Endothelial cell of umbilical vein (primary cell): ENCODE measurements at regions not wholly inside any gene's neighbourhood (a gene's known extent, or its start where the extent isn't known, plus 50 kb on each side); places are given as distances from the start of the nearest gene placed in this dataset.

Source experiments
- BruUV-seq: library from RNA; stranded (reverse); fragments of 400-500 nt; replicated peaks from 2 replicates; lab custom pipeline; 2021; lab: Mats Ljungman, UMichigan
- CTCF ChIA-PET: fragments of 300-600, 350-600 bp; sonication (Branson Sonifier 250); formaldehyde crosslinking; loops from one replicate; lab custom pipeline; 2021; ENCODE audit warnings: antibody characterized with exemption, inconsistent platforms; lab: Charles Lee
- POLR2A ChIA-PET: fragments of 300-600, 350-600 bp; sonication (Branson Sonifier 250); formaldehyde crosslinking; loops from one replicate; lab custom pipeline; 2021; ENCODE audit warnings: antibody characterized with exemption, inconsistent platforms; lab: Charles Lee
- DNase-seq: peaks from one replicate; pipeline ENCODE4 v3.0.0-alpha.2; 2011; ENCODE audit warnings: low read depth, low spot score
- FAIRE-seq: peaks from 2 replicates; lab custom pipeline; 2011; peaks lifted over from hg19 to GRCh38; lab: Jason Lieb, UNC
- H2AFZ ChIP-seq: 2 replicates; pipeline ENCODE4 v1.6.0; 2012; ENCODE audit warnings: low read depth, low read length, control low read depth, inconsistent platforms
- H3K27ac ChIP-seq: 2 replicates; pipeline ENCODE4 v1.5.1; 2011; ENCODE audit warnings: low read depth, mild to moderate bottlenecking, control low read depth, low read length, moderate library complexity; ENCODE audit not compliant: insufficient read depth
- H3K27me3 ChIP-seq, 2 experiments: 2 replicates each; pipeline versions ENCODE4 v1.6.0 to v1.6.1; 2011; ENCODE audit warnings: low read length in 2 of 2, mixed read lengths in 1 of 2; ENCODE audit not compliant: control insufficient read depth in 2 of 2, insufficient read depth in 2 of 2
- H3K36me3 ChIP-seq, 2 experiments: 2 replicates in 1 of 2; 3 replicates in 1 of 2; pipeline ENCODE4 v1.5.1; 2011; ENCODE audit warnings: low read length in 2 of 2, mild to moderate bottlenecking in 1 of 2, moderate library complexity in 1 of 2; ENCODE audit not compliant: control insufficient read depth in 2 of 2, insufficient read depth in 2 of 2; ENCODE audit errors: extremely low read depth in 1 of 2
- H3K4me1 ChIP-seq: 3 replicates; pipeline ENCODE4 v1.5.1; 2011; ENCODE audit warnings: mild to moderate bottlenecking, low read length; ENCODE audit not compliant: control insufficient read depth, insufficient read depth; ENCODE audit errors: extremely low read depth
- H3K4me2 ChIP-seq: 2 replicates; pipeline ENCODE4 v1.6.1; 2011; ENCODE audit warnings: low read length, control low read depth, mixed read lengths; ENCODE audit not compliant: insufficient read depth
- H3K4me3 ChIP-seq, 3 experiments: fragments of 200-600 bp in 1 of 3; sonication (generic), shearing (Covaris generic) in 1 of 3; replicated peaks in 1 of 3; 2 replicates each; pipeline ENCODE4 v1.5.1; 2011 to 2016; ENCODE audit warnings: control low read depth in 3 of 3, low read length in 3 of 3, mild to moderate bottlenecking in 2 of 3, inconsistent platforms in 1 of 3, low read depth in 1 of 3, moderate library complexity in 1 of 3; ENCODE audit not compliant: insufficient read depth in 1 of 3
- H3K79me2 ChIP-seq: 2 replicates; pipeline ENCODE4 v1.6.0; 2012; ENCODE audit warnings: low read length, inconsistent platforms; ENCODE audit not compliant: control insufficient read depth, insufficient read depth
- H3K9ac ChIP-seq: replicated peaks from 2 replicates; pipeline ENCODE3; 2011; ENCODE audit warnings: low read length, control low read depth; ENCODE audit not compliant: insufficient read depth; ENCODE audit errors: extremely low read depth
- H3K9me1 ChIP-seq: replicated peaks from 3 replicates; pipeline ENCODE4 v1.6.0; 2011; ENCODE audit warnings: mild to moderate bottlenecking, low read length; ENCODE audit not compliant: control insufficient read depth, insufficient read depth; ENCODE audit errors: extremely low read depth
- H3K9me3 ChIP-seq: replicated peaks from 2 replicates; pipeline ENCODE4 v1.5.1; 2012; ENCODE audit warnings: low read length, inconsistent platforms; ENCODE audit not compliant: control insufficient read depth, insufficient read depth
- H4K20me1 ChIP-seq: replicated peaks from 2 replicates; pipeline ENCODE3; 2011; ENCODE audit warnings: mild to moderate bottlenecking, low read length; ENCODE audit not compliant: control insufficient read depth, insufficient read depth; ENCODE audit errors: extremely low read depth
- EZH2 ChIP-seq: IDR thresholded peaks from 2 replicates; pipeline ENCODE4 v1.6.1; 2012; ENCODE audit warnings: borderline replicate concordance, low read depth, mild to moderate bottlenecking, moderate library complexity, low read length, inconsistent platforms; ENCODE audit not compliant: severe bottlenecking
- FOS ChIP-seq: IDR thresholded peaks from 2 replicates; pipeline ENCODE4 v1.6.1; 2011; ENCODE audit warnings: mild to moderate bottlenecking, low read length, moderate library complexity, borderline replicate concordance; ENCODE audit not compliant: insufficient read depth
- GATA2 ChIP-seq: IDR thresholded peaks from 2 replicates; pipeline ENCODE4 v1.7.0; 2011; ENCODE audit warnings: low read depth, mild to moderate bottlenecking, moderate library complexity, mixed read lengths, low read length; ENCODE audit not compliant: insufficient read length, insufficient read depth
- JUN ChIP-seq: IDR thresholded peaks from 2 replicates; pipeline ENCODE4 v1.6.1; 2011; ENCODE audit warnings: borderline replicate concordance, low read depth; ENCODE audit not compliant: insufficient read length, insufficient read depth
- MAX ChIP-seq: IDR thresholded peaks from 2 replicates; pipeline ENCODE4 v1.6.1; 2011; ENCODE audit not compliant: insufficient read depth, insufficient read length
- MYC ChIP-seq: IDR thresholded peaks from one replicate; pipeline ENCODE4 v1.6.1; 2011; ENCODE audit warnings: mild to moderate bottlenecking, low read depth, low read length
- POLR2A ChIP-seq: IDR thresholded peaks from 2 replicates; pipeline ENCODE4 v1.6.1; 2012; ENCODE audit warnings: low read depth, mild to moderate bottlenecking, control low read depth, low read length
- POLR2AphosphoS5 ChIP-seq: IDR thresholded peaks from 2 replicates; pipeline ENCODE4 v1.6.1; 2012; ENCODE audit warnings: low read depth, mild to moderate bottlenecking, control low read depth, low read length, moderate library complexity; ENCODE audit not compliant: insufficient read depth
- dilution Hi-C: fragments of 300-500 bp; cut with MboI; formaldehyde crosslinking; loops from one replicate; pipeline ENCODE4 v1.15.0; 2019; ENCODE audit warnings: low sequenced_read_pairs; ENCODE audit not compliant: extremely low pct_ligation_motif_present
- intact Hi-C: fragments of 100-400 bp; cut with micrococcal nuclease; formaldehyde crosslinking; loops from one replicate; pipeline ENCODE4 v1.10.0; 2022
- TF ChIP-seq, protein P1 (sequence below), 2 donors: IDR thresholded peaks; 1 replicate in 1 of 2; 2 replicates in 1 of 2; pipeline ENCODE4 v1.5.1; 2011; ENCODE audit warnings: low read length in 2 of 2, mild to moderate bottlenecking in 2 of 2, moderate library complexity in 2 of 2, control low read depth in 1 of 2, inconsistent platforms in 1 of 2, low read depth in 1 of 2; ENCODE audit not compliant: insufficient read depth in 1 of 2; ENCODE audit errors: extremely low read depth in 1 of 2

DNA sequence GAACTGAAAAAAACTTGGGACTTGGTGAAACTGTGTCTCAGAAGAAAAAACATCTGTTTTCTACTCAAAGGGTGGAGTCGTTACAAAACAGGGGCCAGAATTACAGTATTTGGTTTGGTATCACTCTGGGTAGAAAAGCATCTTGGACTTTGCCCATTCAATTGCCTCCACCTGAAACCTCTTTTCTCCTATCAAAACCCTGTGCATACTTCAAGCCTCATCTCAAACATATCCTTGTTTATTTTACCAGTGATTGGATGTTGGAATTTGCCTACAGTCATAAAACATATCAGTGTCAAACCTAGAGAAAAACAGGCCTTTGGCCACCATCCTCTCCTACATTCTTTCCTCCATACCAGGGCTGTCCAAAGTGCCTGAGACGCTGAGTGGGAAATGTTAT is 281.5 kb downstream of the PLPP3 start:
- Histone ChIP-seq H3K9ac (no peak overlapping the region), H3K36me3 (no peaks in the 10 kb centered on the region), H3K79me2 (no peaks in the 10 kb centered on the region), H3K4me3 (no peak overlapping the region), H3K4me2 (no peak overlapping the region), H3K27ac (no peak overlapping the region), H3K9me3 (no peaks in the 10 kb centered on the region), H2AFZ (no peak overlapping the region), H3K4me1 (peaks cover 16% of the 10 kb centered on the region), H3K27me3 (no peaks in the 10 kb centered on the region), H3K9me1 (no peaks in the 10 kb centered on the region), H4K20me1 (no peaks in the 10 kb centered on the region)
- CTCF ChIA-PET, result no interaction called here
- no TSS peak for BruUV-seq
- dilution Hi-C loops (no loop called here), intact Hi-C loops (no loop called here)
- TF ChIP-seq EZH2 (no peak), MAX (no peak), JUN (no peak), GATA2 (no peak)
- FAIRE-seq, result no peak
- POLR2A ChIA-PET, result no interaction called here
- no peak for DNase-seq

DNA sequence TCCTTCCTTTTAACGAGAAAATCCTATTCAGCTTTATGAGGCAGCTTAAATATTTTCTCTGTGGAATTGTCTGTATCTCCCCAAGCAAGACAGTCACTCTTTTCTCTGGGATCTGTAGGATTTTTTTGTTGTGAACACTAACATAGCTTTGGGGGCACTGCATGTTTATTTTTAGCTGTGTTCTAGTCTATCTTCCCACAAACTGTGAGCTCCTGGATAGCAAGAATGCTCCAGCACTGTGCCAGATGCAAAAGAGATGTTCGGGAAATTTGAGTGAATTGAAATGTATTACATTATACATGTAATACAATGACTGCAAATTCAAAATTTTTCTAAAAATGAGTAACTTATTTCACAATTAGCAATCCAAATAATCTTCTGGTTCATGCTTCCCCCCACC is 282.2 kb downstream of the PLPP3 start:
- DNase-seq (no peak), FAIRE-seq (no peak)
- TF ChIP-seq GATA2 (no peak), POLR2AphosphoS5 (no peak), JUN (no peak), FOS (no peak), EZH2 (no peak), MAX (no peak), MYC (no peak), POLR2A (no peak)
- TF ChIP-seq, protein P1, sequence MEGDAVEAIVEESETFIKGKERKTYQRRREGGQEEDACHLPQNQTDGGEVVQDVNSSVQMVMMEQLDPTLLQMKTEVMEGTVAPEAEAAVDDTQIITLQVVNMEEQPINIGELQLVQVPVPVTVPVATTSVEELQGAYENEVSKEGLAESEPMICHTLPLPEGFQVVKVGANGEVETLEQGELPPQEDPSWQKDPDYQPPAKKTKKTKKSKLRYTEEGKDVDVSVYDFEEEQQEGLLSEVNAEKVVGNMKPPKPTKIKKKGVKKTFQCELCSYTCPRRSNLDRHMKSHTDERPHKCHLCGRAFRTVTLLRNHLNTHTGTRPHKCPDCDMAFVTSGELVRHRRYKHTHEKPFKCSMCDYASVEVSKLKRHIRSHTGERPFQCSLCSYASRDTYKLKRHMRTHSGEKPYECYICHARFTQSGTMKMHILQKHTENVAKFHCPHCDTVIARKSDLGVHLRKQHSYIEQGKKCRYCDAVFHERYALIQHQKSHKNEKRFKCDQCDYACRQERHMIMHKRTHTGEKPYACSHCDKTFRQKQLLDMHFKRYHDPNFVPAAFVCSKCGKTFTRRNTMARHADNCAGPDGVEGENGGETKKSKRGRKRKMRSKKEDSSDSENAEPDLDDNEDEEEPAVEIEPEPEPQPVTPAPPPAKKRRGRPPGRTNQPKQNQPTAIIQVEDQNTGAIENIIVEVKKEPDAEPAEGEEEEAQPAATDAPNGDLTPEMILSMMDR (IDR thresholded peaks at IDR 0.05; ENCODE audit: extremely low read depth in 1 of 2, insufficient read depth in 1 of 2, low read depth in 1 of 2, low read length in 2 of 2), result no peak
- H3K27ac ChIP-seq, result no peak overlapping the region
- H3K36me3 ChIP-seq, result no peaks in the 10 kb centered on the region
- H3K4me2 ChIP-seq, result no peak overlapping the region
- ChIA-PET CTCF (no interaction called here), POLR2A (no interaction called here)
- peaks cover 9% of the 10 kb centered on the region for H3K4me1 ChIP-seq
- no TSS peak for BruUV-seq
- no peaks in the 10 kb centered on the region for H3K9me3 ChIP-seq
- H3K9me1 ChIP-seq, result no peaks in the 10 kb centered on the region
- dilution Hi-C loops, result no loop called here
- H2AFZ ChIP-seq, result no peak overlapping the region
- no peaks in the 10 kb centered on the region for H3K79me2 ChIP-seq
- no peaks in the 10 kb centered on the region for H4K20me1 ChIP-seq
- H3K9ac ChIP-seq, result no peak overlapping the region
- intact Hi-C loops, result no loop called here
- H3K4me3 ChIP-seq, result no peak overlapping the region
- H3K27me3 ChIP-seq, result no peaks in the 10 kb centered on the region
